Endothelial cell of umbilical vein (primary cell): ENCODE measurements at regions not wholly inside any gene's neighbourhood (a gene's known extent, or its start where the extent isn't known, plus 50 kb on each side); places are given as distances from the start of the nearest gene placed in this dataset.

Source experiments
- BruUV-seq: library from RNA; stranded (reverse); fragments of 400-500 nt; replicated peaks from 2 replicates; lab custom pipeline; 2021; lab: Mats Ljungman, UMichigan
- CTCF ChIA-PET: fragments of 300-600, 350-600 bp; sonication (Branson Sonifier 250); formaldehyde crosslinking; loops from one replicate; lab custom pipeline; 2021; ENCODE audit warnings: antibody characterized with exemption, inconsistent platforms; lab: Charles Lee
- POLR2A ChIA-PET: fragments of 300-600, 350-600 bp; sonication (Branson Sonifier 250); formaldehyde crosslinking; loops from one replicate; lab custom pipeline; 2021; ENCODE audit warnings: antibody characterized with exemption, inconsistent platforms; lab: Charles Lee
- DNase-seq: peaks from one replicate; pipeline ENCODE4 v3.0.0-alpha.2; 2011; ENCODE audit warnings: low read depth, low spot score
- FAIRE-seq: peaks from 2 replicates; lab custom pipeline; 2011; peaks lifted over from hg19 to GRCh38; lab: Jason Lieb, UNC
- H2AFZ ChIP-seq: 2 replicates; pipeline ENCODE4 v1.6.0; 2012; ENCODE audit warnings: low read depth, low read length, control low read depth, inconsistent platforms
- H3K27ac ChIP-seq: 2 replicates; pipeline ENCODE4 v1.5.1; 2011; ENCODE audit warnings: low read depth, mild to moderate bottlenecking, control low read depth, low read length, moderate library complexity; ENCODE audit not compliant: insufficient read depth
- H3K27me3 ChIP-seq, 2 experiments: 2 replicates each; pipeline versions ENCODE4 v1.6.0 to v1.6.1; 2011; ENCODE audit warnings: low read length in 2 of 2, mixed read lengths in 1 of 2; ENCODE audit not compliant: control insufficient read depth in 2 of 2, insufficient read depth in 2 of 2
- H3K36me3 ChIP-seq, 2 experiments: 2 replicates in 1 of 2; 3 replicates in 1 of 2; pipeline ENCODE4 v1.5.1; 2011; ENCODE audit warnings: low read length in 2 of 2, mild to moderate bottlenecking in 1 of 2, moderate library complexity in 1 of 2; ENCODE audit not compliant: control insufficient read depth in 2 of 2, insufficient read depth in 2 of 2; ENCODE audit errors: extremely low read depth in 1 of 2
- H3K4me1 ChIP-seq: 3 replicates; pipeline ENCODE4 v1.5.1; 2011; ENCODE audit warnings: mild to moderate bottlenecking, low read length; ENCODE audit not compliant: control insufficient read depth, insufficient read depth; ENCODE audit errors: extremely low read depth
- H3K4me2 ChIP-seq: 2 replicates; pipeline ENCODE4 v1.6.1; 2011; ENCODE audit warnings: low read length, control low read depth, mixed read lengths; ENCODE audit not compliant: insufficient read depth
- H3K4me3 ChIP-seq, 3 experiments: fragments of 200-600 bp in 1 of 3; sonication (generic), shearing (Covaris generic) in 1 of 3; replicated peaks in 1 of 3; 2 replicates each; pipeline ENCODE4 v1.5.1; 2011 to 2016; ENCODE audit warnings: control low read depth in 3 of 3, low read length in 3 of 3, mild to moderate bottlenecking in 2 of 3, inconsistent platforms in 1 of 3, low read depth in 1 of 3, moderate library complexity in 1 of 3; ENCODE audit not compliant: insufficient read depth in 1 of 3
- H3K79me2 ChIP-seq: 2 replicates; pipeline ENCODE4 v1.6.0; 2012; ENCODE audit warnings: low read length, inconsistent platforms; ENCODE audit not compliant: control insufficient read depth, insufficient read depth
- H3K9ac ChIP-seq: replicated peaks from 2 replicates; pipeline ENCODE3; 2011; ENCODE audit warnings: low read length, control low read depth; ENCODE audit not compliant: insufficient read depth; ENCODE audit errors: extremely low read depth
- H3K9me1 ChIP-seq: replicated peaks from 3 replicates; pipeline ENCODE4 v1.6.0; 2011; ENCODE audit warnings: mild to moderate bottlenecking, low read length; ENCODE audit not compliant: control insufficient read depth, insufficient read depth; ENCODE audit errors: extremely low read depth
- H3K9me3 ChIP-seq: replicated peaks from 2 replicates; pipeline ENCODE4 v1.5.1; 2012; ENCODE audit warnings: low read length, inconsistent platforms; ENCODE audit not compliant: control insufficient read depth, insufficient read depth
- H4K20me1 ChIP-seq: replicated peaks from 2 replicates; pipeline ENCODE3; 2011; ENCODE audit warnings: mild to moderate bottlenecking, low read length; ENCODE audit not compliant: control insufficient read depth, insufficient read depth; ENCODE audit errors: extremely low read depth
- CTCF ChIP-seq, 2 donors: IDR thresholded peaks; 1 replicate in 1 of 2; 2 replicates in 1 of 2; pipeline ENCODE4 v1.5.1; 2011; ENCODE audit warnings: low read length in 2 of 2, mild to moderate bottlenecking in 2 of 2, moderate library complexity in 2 of 2, control low read depth in 1 of 2, inconsistent platforms in 1 of 2, low read depth in 1 of 2; ENCODE audit not compliant: insufficient read depth in 1 of 2; ENCODE audit errors: extremely low read depth in 1 of 2
- EZH2 ChIP-seq: IDR thresholded peaks from 2 replicates; pipeline ENCODE4 v1.6.1; 2012; ENCODE audit warnings: borderline replicate concordance, low read depth, mild to moderate bottlenecking, moderate library complexity, low read length, inconsistent platforms; ENCODE audit not compliant: severe bottlenecking
- FOS ChIP-seq: IDR thresholded peaks from 2 replicates; pipeline ENCODE4 v1.6.1; 2011; ENCODE audit warnings: mild to moderate bottlenecking, low read length, moderate library complexity, borderline replicate concordance; ENCODE audit not compliant: insufficient read depth
- GATA2 ChIP-seq: IDR thresholded peaks from 2 replicates; pipeline ENCODE4 v1.7.0; 2011; ENCODE audit warnings: low read depth, mild to moderate bottlenecking, moderate library complexity, mixed read lengths, low read length; ENCODE audit not compliant: insufficient read length, insufficient read depth
- JUN ChIP-seq: IDR thresholded peaks from 2 replicates; pipeline ENCODE4 v1.6.1; 2011; ENCODE audit warnings: borderline replicate concordance, low read depth; ENCODE audit not compliant: insufficient read length, insufficient read depth
- MAX ChIP-seq: IDR thresholded peaks from 2 replicates; pipeline ENCODE4 v1.6.1; 2011; ENCODE audit not compliant: insufficient read depth, insufficient read length
- MYC ChIP-seq: IDR thresholded peaks from one replicate; pipeline ENCODE4 v1.6.1; 2011; ENCODE audit warnings: mild to moderate bottlenecking, low read depth, low read length
- POLR2A ChIP-seq: IDR thresholded peaks from 2 replicates; pipeline ENCODE4 v1.6.1; 2012; ENCODE audit warnings: low read depth, mild to moderate bottlenecking, control low read depth, low read length
- POLR2AphosphoS5 ChIP-seq: IDR thresholded peaks from 2 replicates; pipeline ENCODE4 v1.6.1; 2012; ENCODE audit warnings: low read depth, mild to moderate bottlenecking, control low read depth, low read length, moderate library complexity; ENCODE audit not compliant: insufficient read depth
- dilution Hi-C: fragments of 300-500 bp; cut with MboI; formaldehyde crosslinking; loops from one replicate; pipeline ENCODE4 v1.15.0; 2019; ENCODE audit warnings: low sequenced_read_pairs; ENCODE audit not compliant: extremely low pct_ligation_motif_present
- intact Hi-C: fragments of 100-400 bp; cut with micrococcal nuclease; formaldehyde crosslinking; loops from one replicate; pipeline ENCODE4 v1.10.0; 2022

GRCh38 chr1:187509091-187509490 lies 680.3 kb downstream of the PLA2G4A start:
- no peak for DNase-seq
- no peak overlapping the region for H2AFZ ChIP-seq
- H3K4me3 ChIP-seq, result no peak overlapping the region
- no peaks in the 10 kb centered on the region for H3K9me3 ChIP-seq
- peaks cover 3% of the 10 kb centered on the region for H3K4me1 ChIP-seq
- TF ChIP-seq POLR2AphosphoS5 (no peak), EZH2 (no peak), JUN (no peak), MYC (no peak), POLR2A (no peak), FOS (no peak), GATA2 (no peak), MAX (no peak), CTCF (IDR thresholded peaks at IDR 0.05; ENCODE audit: extremely low read depth in 1 of 2, insufficient read depth in 1 of 2, low read depth in 1 of 2, low read length in 2 of 2) (no peak)
- no peak for FAIRE-seq
- H3K27me3 ChIP-seq, result no peaks in the 10 kb centered on the region
- H3K4me2 ChIP-seq, result no peak overlapping the region
- CTCF ChIA-PET, result no interaction called here
- dilution Hi-C loops, result no loop called here
- no peaks in the 10 kb centered on the region for H4K20me1 ChIP-seq
- no TSS peak for BruUV-seq
- no peaks in the 10 kb centered on the region for H3K36me3 ChIP-seq
- no peaks in the 10 kb centered on the region for H3K9me1 ChIP-seq
- no peaks in the 10 kb centered on the region for H3K79me2 ChIP-seq
- POLR2A ChIA-PET, result no interaction called here
- intact Hi-C loops, result no loop called here
- no peak overlapping the region for H3K27ac ChIP-seq
- H3K9ac ChIP-seq, result no peak overlapping the region
